GM12865 (cell line): ENCODE measurements at regions not wholly inside any gene's neighbourhood (a gene's known extent, or its start where the extent isn't known, plus 50 kb on each side); places are given as distances from the start of the nearest gene placed in this dataset.

Experiments used
- DNase-seq: peaks from one replicate; pipeline ENCODE4 v3.0.0; 2010; ENCODE audit warnings: low read depth
- H3K4me3 ChIP-seq: 2 replicates; pipeline ENCODE4 v1.5.1; 2011; ENCODE audit warnings: mild to moderate bottlenecking, low read depth, low read length, control low read depth
- TF ChIP-seq, protein P1 (sequence below): IDR thresholded peaks from 2 replicates; pipeline ENCODE4 v1.5.1; 2011; ENCODE audit warnings: low read length, control low read depth, low read depth, inconsistent platforms; ENCODE audit not compliant: insufficient read depth; ENCODE audit errors: missing control alignments

GRCh38 chrX:107502316-107502715, 52.9 kb downstream of the FRMPD3 start:
- TF ChIP-seq, protein P1, sequence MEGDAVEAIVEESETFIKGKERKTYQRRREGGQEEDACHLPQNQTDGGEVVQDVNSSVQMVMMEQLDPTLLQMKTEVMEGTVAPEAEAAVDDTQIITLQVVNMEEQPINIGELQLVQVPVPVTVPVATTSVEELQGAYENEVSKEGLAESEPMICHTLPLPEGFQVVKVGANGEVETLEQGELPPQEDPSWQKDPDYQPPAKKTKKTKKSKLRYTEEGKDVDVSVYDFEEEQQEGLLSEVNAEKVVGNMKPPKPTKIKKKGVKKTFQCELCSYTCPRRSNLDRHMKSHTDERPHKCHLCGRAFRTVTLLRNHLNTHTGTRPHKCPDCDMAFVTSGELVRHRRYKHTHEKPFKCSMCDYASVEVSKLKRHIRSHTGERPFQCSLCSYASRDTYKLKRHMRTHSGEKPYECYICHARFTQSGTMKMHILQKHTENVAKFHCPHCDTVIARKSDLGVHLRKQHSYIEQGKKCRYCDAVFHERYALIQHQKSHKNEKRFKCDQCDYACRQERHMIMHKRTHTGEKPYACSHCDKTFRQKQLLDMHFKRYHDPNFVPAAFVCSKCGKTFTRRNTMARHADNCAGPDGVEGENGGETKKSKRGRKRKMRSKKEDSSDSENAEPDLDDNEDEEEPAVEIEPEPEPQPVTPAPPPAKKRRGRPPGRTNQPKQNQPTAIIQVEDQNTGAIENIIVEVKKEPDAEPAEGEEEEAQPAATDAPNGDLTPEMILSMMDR = no peak

DNA sequence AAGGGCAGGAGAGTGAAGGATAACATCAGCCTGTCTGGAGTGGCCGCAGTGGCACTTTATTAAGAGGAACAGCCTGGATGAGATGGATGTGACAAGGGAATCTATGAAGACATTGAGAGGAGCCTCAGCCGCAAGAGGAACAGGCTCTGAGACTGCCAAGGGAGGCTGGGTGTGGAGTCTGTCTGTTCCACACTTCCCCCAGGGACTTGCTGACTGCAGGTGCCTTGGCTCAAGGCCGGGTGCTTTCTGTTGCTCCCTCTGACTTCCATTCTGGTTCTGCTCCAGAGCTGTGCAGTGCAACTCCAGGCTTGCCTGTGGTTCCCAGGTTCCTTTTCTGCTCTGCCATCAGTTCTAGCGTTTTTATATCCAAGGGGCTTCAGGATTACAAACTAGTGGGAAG, 54.6 kb downstream of the FRMPD3 start:
- no peak for DNase-seq
- H3K4me3 ChIP-seq = no peak overlapping the region
- TF ChIP-seq, protein P1 = no peak

More at GRCh38 chrX:107502316-107502715, 52.9 kb downstream of the FRMPD3 start:
- H3K4me3 ChIP-seq = no peak overlapping the region
- DNase-seq = no peak

DNA sequence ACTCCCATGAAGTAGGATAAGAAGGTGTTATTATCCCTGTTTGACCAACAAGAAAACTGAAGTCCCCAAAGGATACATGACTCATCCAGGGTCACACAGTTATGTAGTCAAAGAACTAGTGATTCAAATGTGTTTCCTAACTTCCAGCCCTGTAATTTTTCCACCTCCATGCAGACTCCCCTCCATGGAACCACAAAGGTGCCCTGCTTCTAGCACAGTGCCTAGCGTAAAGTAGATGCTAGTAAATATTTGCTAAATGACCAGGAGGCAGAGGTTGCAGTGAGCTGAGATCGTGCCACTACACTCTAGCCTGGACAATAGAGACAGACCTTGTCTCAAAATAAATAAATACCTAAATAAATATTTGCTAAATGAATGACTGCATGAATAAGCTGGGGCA, 55.8 kb downstream of the FRMPD3 start:
- no peak overlapping the region for H3K4me3 ChIP-seq
- no peak for DNase-seq
- TF ChIP-seq, protein P1 = no peak

- no peak overlapping the region for H3K4me3 ChIP-seq
- no peak for DNase-seq
- TF ChIP-seq, protein P1 = no peak
Observed at GRCh38 chrX:107506596-107507031, 57.2 kb downstream of the FRMPD3 start.

DNA sequence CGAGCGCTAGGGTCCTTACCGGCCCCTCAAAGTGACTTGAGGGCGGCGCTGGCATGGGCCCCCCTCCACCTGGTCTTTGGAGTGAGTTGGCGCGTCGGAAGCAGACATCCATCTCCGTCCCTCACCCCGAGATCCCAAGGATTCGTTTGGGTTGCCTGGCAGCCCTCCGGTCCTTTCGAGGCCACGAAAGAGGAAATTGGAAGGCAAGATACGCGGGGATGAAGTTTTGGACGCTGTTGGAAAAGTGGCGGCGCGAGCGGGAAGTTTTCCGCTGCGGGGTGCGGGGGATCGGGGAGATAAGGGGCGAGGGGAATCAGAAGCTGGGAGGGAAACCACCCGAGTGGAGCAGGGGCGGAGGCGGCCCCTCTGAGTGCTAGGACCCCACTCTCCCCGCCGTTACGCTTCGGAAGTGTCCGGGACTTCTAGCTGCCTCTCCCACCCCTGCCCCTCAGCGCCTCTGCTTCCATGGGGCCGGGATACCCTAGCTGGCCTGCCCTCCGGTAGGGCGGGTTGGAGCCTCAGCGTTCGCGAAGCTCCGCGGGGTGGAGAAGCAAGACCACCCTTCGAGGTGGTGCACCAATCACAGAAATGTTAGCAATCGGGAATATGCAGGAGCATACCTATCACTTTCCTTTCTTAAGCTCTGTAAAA, 57.8 kb downstream of the FRMPD3 start:
- no peak overlapping the region for H3K4me3 ChIP-seq
- no peak for DNase-seq
- TF ChIP-seq, protein P1 = no peak

DNA sequence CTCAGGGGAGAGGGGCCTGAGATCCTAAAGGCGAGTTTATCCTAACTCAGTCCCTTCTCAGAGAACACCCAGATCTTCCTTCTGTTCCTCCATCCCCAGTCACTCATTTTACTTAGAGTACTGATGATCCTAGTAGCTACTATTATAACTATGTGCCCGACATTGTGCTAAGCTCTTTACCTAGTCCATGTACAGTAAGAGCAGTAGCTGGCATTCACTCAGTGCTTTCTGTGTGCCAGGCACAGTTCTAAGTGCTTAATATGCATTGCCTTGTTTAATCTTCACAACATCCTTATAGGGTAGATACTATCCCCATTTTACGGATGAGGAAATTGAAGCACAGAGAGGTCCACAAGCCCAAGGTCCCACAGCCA, 58.3 kb downstream of the FRMPD3 start:
- no peak overlapping the region for H3K4me3 ChIP-seq
- DNase-seq = no peak
- TF ChIP-seq, protein P1 = no peak

DNA sequence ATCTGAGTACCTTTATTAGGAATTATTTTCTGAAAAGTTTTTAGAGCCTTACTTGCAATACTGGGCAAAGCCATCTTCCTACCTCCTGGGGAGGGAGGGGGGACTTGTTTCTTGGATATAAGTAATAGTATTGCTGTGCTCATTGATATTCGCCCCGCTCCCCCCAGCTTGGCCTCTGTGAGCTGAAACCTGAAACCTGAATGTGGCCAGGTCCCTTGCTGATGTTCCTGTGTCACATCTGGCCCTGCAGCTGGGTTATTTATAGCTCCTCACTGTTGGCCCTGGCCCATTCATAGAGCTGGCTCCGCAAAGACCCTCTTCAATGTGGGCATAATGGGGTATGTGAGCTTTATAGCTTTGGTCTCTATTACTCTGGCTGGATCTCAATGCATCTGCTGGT, 59.5 kb downstream of the FRMPD3 start:
- no peak for DNase-seq
- no peak overlapping the region for H3K4me3 ChIP-seq
- TF ChIP-seq, protein P1 = no peak
